SK-N-MC (cell line): ENCODE measurements at regions not wholly inside any gene's neighbourhood (a gene's known extent, or its start where the extent isn't known, plus 50 kb on each side); places are given as distances from the start of the nearest gene placed in this dataset.

Experiments
- EZH2 ChIP-seq: fragments of 200-600 bp; sonication (generic); IDR thresholded peaks from one replicate; pipeline ENCODE4 v1.6.1; 2017; ENCODE audit warnings: antibody characterized with exemption
- FOXP2 ChIP-seq: optimal IDR thresholded peaks from 2 replicates; pipeline ENCODE3; 2011; ENCODE audit warnings: mild to moderate bottlenecking, moderate library complexity; ENCODE audit not compliant: insufficient read depth; ENCODE audit errors: extremely low read length, control extremely low read depth

GRCh38 chr17:34178092-34178491 is 77.0 kb upstream of the CCL2 start:
- TF ChIP-seq EZH2 (no peak), FOXP2 (no peak)
